Peyer's patch (tissue), 4 donors: ENCODE measurements at regions not wholly inside any gene's neighbourhood (a gene's known extent, or its start where the extent isn't known, plus 50 kb on each side); places are given as distances from the start of the nearest gene placed in this dataset.

Experiments used
- CTCF ChIP-seq, 6 experiments: fragments of 450-650 bp in 4 of 6; fragments of 200-600 bp in 2 of 6; sonication (generic) in 1 of 6; IDR thresholded peaks; one replicate each; pipeline ENCODE4 v1.5.1; 2017 to 2019; ENCODE audit warnings: antibody characterized with exemption in 6 of 6, mild to moderate bottlenecking in 3 of 6, moderate library complexity in 1 of 6
- POLR2A ChIP-seq, 2 donors: fragments of 450-650 bp; IDR thresholded peaks; one replicate each; pipeline ENCODE4 v1.5.1; 2017; ENCODE audit warnings: antibody characterized with exemption in 2 of 2, mild to moderate bottlenecking in 2 of 2, moderate library complexity in 2 of 2

DNA sequence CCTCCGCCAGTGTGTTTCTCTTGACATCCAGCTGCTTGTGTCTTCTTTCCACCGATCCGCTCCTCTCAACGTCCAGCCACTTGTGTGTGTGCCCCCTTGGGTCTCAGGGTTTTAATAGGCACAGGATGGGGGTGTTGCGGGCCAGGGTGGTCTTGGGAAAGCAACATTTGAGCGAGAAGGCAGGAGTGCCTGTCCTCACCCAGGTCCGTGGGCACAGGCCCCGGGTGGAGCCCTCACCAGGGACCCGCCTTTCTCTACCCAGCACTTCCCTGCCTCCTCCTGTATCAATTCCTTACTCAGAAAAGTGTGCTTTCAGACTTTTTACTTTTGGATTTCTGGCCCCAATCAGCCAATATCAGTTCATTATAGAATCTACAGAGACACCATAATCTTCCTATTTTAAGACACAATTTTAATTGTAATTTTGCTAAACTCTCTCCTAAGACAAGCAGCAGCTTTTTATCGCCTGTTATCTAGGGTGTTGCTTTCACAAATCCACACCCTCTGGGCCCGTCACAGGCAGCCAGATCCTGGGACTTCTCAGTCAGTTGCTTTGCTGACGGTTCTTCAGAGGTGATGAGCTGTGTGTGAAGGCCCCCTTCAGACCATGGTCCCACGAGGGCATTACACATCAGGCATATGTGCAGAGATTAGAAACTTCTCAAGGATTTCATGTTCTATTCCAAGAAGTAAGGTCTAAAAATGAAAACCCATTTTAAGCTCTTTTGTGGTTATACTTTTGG is 96.0 kb upstream of the FHL2 start:
- TF ChIP-seq CTCF (IDR thresholded peaks at IDR 0.05) (no peak), POLR2A (IDR thresholded peaks at IDR 0.05) (no peak)
